ENCODE measurements at regions not wholly inside any gene's neighbourhood (a gene's known extent, or its start where the extent isn't known, plus 50 kb on each side); places are given as distances from the start of the nearest gene placed in this dataset.

DNA sequence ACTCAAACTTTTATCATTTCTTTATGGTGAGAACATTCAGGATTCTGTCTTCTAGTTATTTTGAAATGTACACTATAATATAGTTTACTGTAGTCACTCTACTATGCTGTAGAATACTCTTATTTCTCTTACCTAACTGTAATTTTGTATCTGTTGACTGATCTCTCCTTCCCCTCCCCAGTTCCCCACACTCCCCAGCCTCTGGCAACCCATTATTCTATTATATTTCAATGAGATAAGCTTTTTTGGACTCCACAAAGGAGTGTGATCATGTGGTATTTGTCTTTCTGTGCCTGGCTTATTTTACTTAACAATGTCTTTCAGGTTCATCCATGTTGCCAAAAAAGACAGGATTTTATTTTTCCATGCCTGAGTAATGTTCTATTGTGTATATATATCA is 71.4 kb upstream of the DYNC1I1 start:
- Mint-ChIP-seq H3K36me3 (no peaks in the 10 kb centered on the region), H3K27me3 (ENCODE audit: low read depth in 3 of 3) (peaks cover 2 to 9% (median 3%) of the 10 kb centered on the region in 3 donors), H3K27ac (no peak overlapping the region), H3K9me3 (peaks cover 0 to 5% (median 0%) of the 10 kb centered on the region in 7 donors), H3K4me3 (no peak overlapping the region), H3K4me1 (no peaks in the 10 kb centered on the region)
- H3K27ac ChIP-seq (ENCODE audit: low read depth in 1 of 2, low read length in 2 of 2), result no peak overlapping the region
- H3K36me3 ChIP-seq (replicated peaks in 1 of 2; ENCODE audit: control insufficient read depth in 1 of 2, insufficient read depth in 2 of 2, low read length in 2 of 2), result no peaks in the 10 kb centered on the region
- no peaks in the 10 kb centered on the region for H3K79me2 ChIP-seq (ENCODE audit: insufficient read depth, low read length)
- no peak overlapping the region for H3K9ac ChIP-seq (ENCODE audit: insufficient read depth, low read length, poor library complexity, severe bottlenecking)
- H3K4me3 ChIP-seq (replicated peaks in 1 of 3; ENCODE audit: low read depth in 2 of 3, low read length in 3 of 3), result no peak overlapping the region
- no peaks in the 10 kb centered on the region for H4K20me1 ChIP-seq (ENCODE audit: insufficient read depth, low read length)
- no peaks in the 10 kb centered on the region for H3K4me1 ChIP-seq (ENCODE audit: control insufficient read depth in 1 of 2, insufficient read depth in 2 of 2, low read length in 2 of 2)
- no peaks in the 10 kb centered on the region for H3K27me3 ChIP-seq (ENCODE audit: control insufficient read depth in 2 of 2, insufficient read depth in 2 of 2, low read length in 2 of 2)
- no peak overlapping the region for H2AFZ ChIP-seq (ENCODE audit: insufficient read depth, low read depth, low read length, poor library complexity, severe bottlenecking)
- no peak for DNase-seq
- intact Hi-C loops (cut with micrococcal nuclease), result no loop called here
- H3K4me2 ChIP-seq (replicated peaks; ENCODE audit: extremely low read depth, low read length, poor library complexity, severe bottlenecking), result no peak overlapping the region
- TF ChIP-seq, protein P1, sequence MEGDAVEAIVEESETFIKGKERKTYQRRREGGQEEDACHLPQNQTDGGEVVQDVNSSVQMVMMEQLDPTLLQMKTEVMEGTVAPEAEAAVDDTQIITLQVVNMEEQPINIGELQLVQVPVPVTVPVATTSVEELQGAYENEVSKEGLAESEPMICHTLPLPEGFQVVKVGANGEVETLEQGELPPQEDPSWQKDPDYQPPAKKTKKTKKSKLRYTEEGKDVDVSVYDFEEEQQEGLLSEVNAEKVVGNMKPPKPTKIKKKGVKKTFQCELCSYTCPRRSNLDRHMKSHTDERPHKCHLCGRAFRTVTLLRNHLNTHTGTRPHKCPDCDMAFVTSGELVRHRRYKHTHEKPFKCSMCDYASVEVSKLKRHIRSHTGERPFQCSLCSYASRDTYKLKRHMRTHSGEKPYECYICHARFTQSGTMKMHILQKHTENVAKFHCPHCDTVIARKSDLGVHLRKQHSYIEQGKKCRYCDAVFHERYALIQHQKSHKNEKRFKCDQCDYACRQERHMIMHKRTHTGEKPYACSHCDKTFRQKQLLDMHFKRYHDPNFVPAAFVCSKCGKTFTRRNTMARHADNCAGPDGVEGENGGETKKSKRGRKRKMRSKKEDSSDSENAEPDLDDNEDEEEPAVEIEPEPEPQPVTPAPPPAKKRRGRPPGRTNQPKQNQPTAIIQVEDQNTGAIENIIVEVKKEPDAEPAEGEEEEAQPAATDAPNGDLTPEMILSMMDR (IDR thresholded peaks at IDR 0.05), result no peak
- no peaks in the 10 kb centered on the region for H3K9me3 ChIP-seq (replicated peaks in 1 of 2; ENCODE audit: control insufficient read depth in 1 of 2, insufficient read depth in 1 of 2, low read length in 2 of 2)

DNA sequence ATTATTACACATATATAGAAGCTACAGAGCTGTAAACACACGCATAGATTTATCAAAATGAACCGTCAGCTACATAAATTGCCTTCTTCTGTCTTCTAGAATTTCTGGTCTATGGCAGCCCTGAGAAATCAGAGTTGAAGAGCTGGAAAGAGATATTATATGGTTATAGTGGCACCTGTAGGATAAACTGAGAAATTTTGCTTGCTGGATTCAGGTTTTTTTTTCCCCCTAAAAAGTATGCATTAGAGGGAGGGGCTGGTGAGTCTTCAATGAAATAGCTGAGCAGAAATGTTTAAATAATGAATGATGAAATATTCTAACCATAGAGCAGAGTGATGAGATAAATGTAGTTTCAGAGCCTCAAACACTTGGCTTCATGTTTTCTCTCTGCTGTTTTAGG is 78.0 kb upstream of the DYNC1I1 start:
- H3K4me1 Mint-ChIP-seq, result peaks cover 5% of the 10 kb centered on the region
- H3K27ac Mint-ChIP-seq, result no peak overlapping the region
- WGBS (ENCODE audit: insufficient coverage), result no CpG with 5 or more reads among the region's 2 CpGs
- Histone ChIP-seq H3K9me3 (replicated peaks in 1 of 2; ENCODE audit: control insufficient read depth in 1 of 2, insufficient read depth in 1 of 2, low read length in 2 of 2) (no peaks in the 10 kb centered on the region), H3K4me2 (replicated peaks; ENCODE audit: extremely low read depth, low read length, poor library complexity, severe bottlenecking) (no peak overlapping the region), H3K9ac (ENCODE audit: insufficient read depth, low read length, poor library complexity, severe bottlenecking) (no peak overlapping the region), H3K36me3 (replicated peaks in 1 of 2; ENCODE audit: control insufficient read depth in 1 of 2, insufficient read depth in 2 of 2, low read length in 2 of 2) (no peaks in the 10 kb centered on the region), H3K27me3 (ENCODE audit: control insufficient read depth in 2 of 2, insufficient read depth in 2 of 2, low read length in 2 of 2) (no peaks in the 10 kb centered on the region), H3K4me3 (replicated peaks in 1 of 3; ENCODE audit: low read depth in 2 of 3, low read length in 3 of 3) (no peak overlapping the region), H2AFZ (ENCODE audit: insufficient read depth, low read depth, low read length, poor library complexity, severe bottlenecking) (no peak overlapping the region), H3K4me1 (ENCODE audit: control insufficient read depth in 1 of 2, insufficient read depth in 2 of 2, low read length in 2 of 2) (no peaks in the 10 kb centered on the region), H3K79me2 (ENCODE audit: insufficient read depth, low read length) (no peaks in the 10 kb centered on the region), H3K27ac (ENCODE audit: low read depth in 1 of 2, low read length in 2 of 2) (no peak overlapping the region), H4K20me1 (ENCODE audit: insufficient read depth, low read length) (no peaks in the 10 kb centered on the region)
- no peak overlapping the region for H3K4me3 Mint-ChIP-seq
- H3K27me3 Mint-ChIP-seq (ENCODE audit: low read depth in 3 of 3), result peaks cover 5 to 10% (median 8%) of the 10 kb centered on the region in 3 donors
- TF ChIP-seq, protein P1 (IDR thresholded peaks at IDR 0.05), result no peak
- peaks cover 0 to 2% (median 0%) of the 10 kb centered on the region in 7 donors for H3K9me3 Mint-ChIP-seq
- DNase-seq, result no peak
- H3K36me3 Mint-ChIP-seq, result no peaks in the 10 kb centered on the region
- intact Hi-C loops (cut with micrococcal nuclease), result loop anchor here in 1 of 2 donors (5.0 kb wide), 1 partner anchor 97 kb away; the partner anchor contains the start of gene PDK4

Measured in CD14-positive monocyte (primary cell).